GM12872 (cell line): ENCODE measurements at regions not wholly inside any gene's neighbourhood (a gene's known extent, or its start where the extent isn't known, plus 50 kb on each side); places are given as distances from the start of the nearest gene placed in this dataset.

Experiments used
- CTCF ChIP-seq: IDR thresholded peaks from 3 replicates; pipeline ENCODE4 v1.5.1; 2011; ENCODE audit warnings: low read depth, mild to moderate bottlenecking, low read length, moderate library complexity; ENCODE audit not compliant: insufficient read depth

GRCh38 chr12:105813201-105813600 is 325.6 kb downstream of the NUAK1 start:
- no peak for TF ChIP-seq CTCF

DNA sequence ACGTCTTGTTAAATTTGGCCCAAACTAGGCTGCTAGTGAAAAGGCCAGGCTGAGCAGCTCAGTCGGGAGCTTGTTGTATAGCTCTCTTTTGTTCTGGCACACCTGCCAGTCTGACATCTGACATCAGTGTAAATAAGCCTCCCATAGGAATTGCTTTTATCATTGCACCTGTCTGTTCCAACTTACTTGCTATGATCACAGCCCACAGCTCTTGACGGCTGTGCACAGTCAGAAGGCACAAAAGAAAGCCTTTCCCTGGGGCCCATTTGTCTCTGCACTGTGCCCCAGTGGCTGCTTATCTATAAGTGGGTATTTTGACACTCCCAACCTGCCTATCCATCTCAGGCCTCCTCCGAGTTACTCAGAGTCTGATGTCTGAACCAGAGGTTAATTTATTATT is 324.5 kb downstream of the NUAK1 start:
- no peak for TF ChIP-seq CTCF

DNA sequence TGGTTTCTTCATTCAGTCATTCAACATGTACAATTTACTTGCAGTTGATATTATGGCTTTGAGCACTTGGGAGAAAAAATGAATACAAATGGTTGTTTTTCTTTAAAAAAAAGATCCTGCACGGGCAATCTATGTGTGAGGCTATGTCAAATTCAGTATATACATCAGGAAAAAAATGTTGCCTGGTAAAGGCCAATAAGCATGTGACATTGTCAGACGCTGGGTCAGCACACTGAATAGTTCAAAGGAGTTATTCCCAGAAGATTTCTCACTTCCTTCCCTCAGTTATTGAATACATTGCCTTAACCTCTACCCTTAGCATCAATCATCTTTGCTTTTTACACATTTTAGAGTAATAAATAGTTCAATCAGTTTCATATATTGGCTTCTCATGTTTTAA is 319.2 kb downstream of the NUAK1 start:
- TF ChIP-seq CTCF = no peak

DNA sequence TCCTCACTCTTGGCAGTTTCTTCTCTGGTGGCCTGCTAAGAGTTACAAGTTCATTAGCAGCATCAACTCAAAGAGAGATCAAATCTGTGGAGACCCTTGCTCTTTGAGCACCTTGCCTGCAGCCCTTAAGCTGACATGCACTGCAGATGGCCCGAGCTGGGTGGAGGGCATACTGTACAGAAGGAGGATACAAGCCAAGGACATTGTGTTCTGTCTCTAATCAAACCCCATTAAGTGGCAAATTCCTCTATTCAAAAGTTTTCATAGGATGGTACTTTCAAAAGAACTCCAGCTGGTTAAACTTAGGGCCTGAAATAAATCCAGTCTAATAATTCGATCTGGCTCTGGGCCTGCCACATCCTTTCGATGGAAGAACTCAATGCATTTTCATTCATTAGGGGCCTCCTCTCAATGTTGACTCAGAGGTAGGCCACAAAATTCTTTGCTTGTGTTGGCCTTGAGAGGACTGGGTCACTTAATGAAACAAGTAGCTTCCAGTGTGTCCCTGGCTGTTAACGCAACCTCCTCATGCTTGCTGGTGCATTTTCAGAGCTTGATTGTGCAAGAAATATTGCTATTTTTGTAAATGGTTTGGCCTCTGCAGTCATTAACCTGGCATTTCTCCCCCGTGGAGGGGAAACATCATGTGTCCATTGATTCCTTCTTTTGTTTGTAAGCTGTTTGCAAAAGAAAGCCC is 318.2 kb downstream of the NUAK1 start:
- no peak for TF ChIP-seq CTCF

- TF ChIP-seq CTCF = no peak
Observed at GRCh38 chr12:105822131-105823105, 316.3 kb downstream of the NUAK1 start.

DNA sequence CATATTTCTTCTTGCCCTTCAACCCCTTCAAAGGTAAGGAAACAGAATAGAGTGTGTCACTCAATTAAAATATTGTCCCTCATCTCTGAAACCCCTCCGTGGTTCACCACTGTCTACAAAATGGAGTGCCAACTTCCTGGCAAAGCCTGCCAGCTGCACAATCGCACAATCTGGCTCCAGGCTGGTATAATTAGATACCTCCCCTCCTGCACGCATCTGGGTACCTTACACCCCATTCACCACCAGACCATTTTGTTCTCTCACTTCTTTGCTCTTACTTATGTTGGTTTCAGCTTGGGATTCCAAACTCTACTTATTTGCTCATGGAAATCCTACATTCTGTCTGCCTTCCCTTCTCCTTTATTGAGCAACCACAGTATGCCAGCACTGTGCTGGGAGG is 314.9 kb downstream of the NUAK1 start:
- no peak for TF ChIP-seq CTCF

DNA sequence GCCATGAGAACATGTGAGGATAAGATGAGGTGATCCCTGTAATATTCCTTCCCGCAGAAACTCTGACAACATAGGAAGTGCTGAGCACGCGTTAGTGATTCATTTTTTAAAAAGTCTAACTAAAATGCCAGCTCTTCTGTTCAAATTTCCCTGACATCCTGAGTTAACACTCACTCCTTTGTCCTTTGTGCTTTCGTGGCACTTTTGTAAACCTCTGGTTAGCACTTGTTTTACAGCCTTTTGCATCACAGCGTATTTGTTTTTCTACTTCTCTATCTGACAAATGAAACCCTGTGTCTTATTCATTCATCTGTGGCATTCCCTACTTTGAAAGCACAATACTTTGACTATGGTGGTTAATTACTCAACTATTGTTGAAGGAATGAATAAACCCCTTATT is 313.6 kb downstream of the NUAK1 start:
- TF ChIP-seq CTCF = no peak
